Kidney (tissue), 13 donors: ENCODE measurements at regions not wholly inside any gene's neighbourhood (a gene's known extent, or its start where the extent isn't known, plus 50 kb on each side); places are given as distances from the start of the nearest gene placed in this dataset.

Experiments
- DNase-seq, 5 donors: peaks; one replicate each; pipeline ENCODE4 v3.0.0-alpha.2; 2013 to 2020
- FAIRE-seq: peaks from 2 replicates; lab custom pipeline; 2012; peaks lifted over from hg19 to GRCh38; lab: Jason Lieb, UNC
- H3K27ac ChIP-seq, 2 donors: one replicate each; pipeline ENCODE4 v1.7.0; 2013; ENCODE audit warnings: low read depth in 2 of 2, low read length in 2 of 2, inconsistent platforms in 1 of 2
- H3K27me3 ChIP-seq: one replicate; pipeline ENCODE4 v1.7.1; 2013; ENCODE audit warnings: low read length, inconsistent platforms; ENCODE audit not compliant: control insufficient read depth, insufficient read depth
- H3K36me3 ChIP-seq, 3 donors: one replicate each; pipeline versions ENCODE4 v1.7.0 to v1.7.1; 2013; ENCODE audit warnings: low read length in 3 of 3, control low read depth in 1 of 3, inconsistent platforms in 1 of 3; ENCODE audit not compliant: insufficient read depth in 3 of 3, control insufficient read depth in 2 of 3
- H3K4me1 ChIP-seq, 3 donors: one replicate each; pipeline versions ENCODE4 v1.7.0 to v1.7.1; 2013; ENCODE audit warnings: low read length in 3 of 3, inconsistent platforms in 1 of 3, low read depth in 1 of 3; ENCODE audit not compliant: control insufficient read depth in 2 of 3, insufficient read depth in 2 of 3
- H3K4me3 ChIP-seq, 3 donors: one replicate each; pipeline versions ENCODE4 v1.7.0 to v1.8.1; 2013; ENCODE audit warnings: low read length in 3 of 3, control low read depth in 1 of 3, inconsistent platforms in 1 of 3
- H3K9ac ChIP-seq, 3 donors: one replicate each; pipeline versions ENCODE4 v1.7.0 to v1.7.1; 2013; ENCODE audit warnings: low read length in 3 of 3, control low read depth in 1 of 3, inconsistent platforms in 1 of 3
- H3K9me3 ChIP-seq, 3 donors: one replicate each; pipeline versions ENCODE4 v1.7.0 to v1.7.1; 2013; ENCODE audit warnings: low read length in 3 of 3, control low read depth in 1 of 3, inconsistent platforms in 1 of 3; ENCODE audit not compliant: control insufficient read depth in 2 of 3, insufficient read depth in 1 of 3
- CTCF ChIP-seq: IDR thresholded peaks from 3 replicates; pipeline ENCODE4 v1.5.1; 2012; ENCODE audit warnings: mild to moderate bottlenecking, moderate library complexity, borderline replicate concordance; ENCODE audit not compliant: insufficient read depth; ENCODE audit errors: extremely low read depth
- intact Hi-C: fragments of 100-400 bp; cut with DNase I; formaldehyde crosslinking; loops from one replicate; pipeline ENCODE4 v1.11.1; 2022
- donor health status: control.
- donor health status: control.
- donor health status: control.
- donor health status: control.
- donor health status: control.
- donor health status: DM: yes; HTN: yes; CAD: no.
- donor health status: Normal renal cell carcinoma (clear cell type).

- intact Hi-C loops: no loop called here
- FAIRE-seq (no peak), DNase-seq (no peak)
- Histone ChIP-seq H3K4me1 (peaks cover 0 to 10% (median 3%) of the 10 kb centered on the region in 3 donors), H3K27ac (no peak overlapping the region), H3K9ac (no peak overlapping the region), H3K27me3 (no peaks in the 10 kb centered on the region), H3K9me3 (no peaks in the 10 kb centered on the region), H3K4me3 (no peak overlapping the region), H3K36me3 (no peaks in the 10 kb centered on the region)
- no peak for TF ChIP-seq CTCF
Measured at GRCh38 chr1:229056046-229056445, 214.9 kb upstream of the RAB4A start.

- Histone ChIP-seq H3K4me3 (no peak overlapping the region), H3K27ac (no peak overlapping the region), H3K9ac (no peak overlapping the region), H3K27me3 (no peaks in the 10 kb centered on the region), H3K36me3 (no peaks in the 10 kb centered on the region), H3K9me3 (no peaks in the 10 kb centered on the region), H3K4me1 (peaks cover 0 to 10% (median 3%) of the 10 kb centered on the region in 3 donors)
- intact Hi-C loops: no loop called here
- peak in 1 of 5 donors; percentile 32 for DNase-seq
- no peak for TF ChIP-seq CTCF
- FAIRE-seq: no peak
Measured at GRCh38 chr1:229058111-229058561, 212.8 kb upstream of the RAB4A start.

- H3K4me1 ChIP-seq: peaks cover 0 to 10% (median 3%) of the 10 kb centered on the region in 3 donors
- no peaks in the 10 kb centered on the region for H3K27me3 ChIP-seq
- no peak overlapping the region for H3K4me3 ChIP-seq
- H3K9me3 ChIP-seq: no peaks in the 10 kb centered on the region
- H3K36me3 ChIP-seq: no peaks in the 10 kb centered on the region
- peak in 3 of 5 donors; percentile 38 to 62 (median 44) for DNase-seq
- no peak overlapping the region for H3K27ac ChIP-seq
- H3K9ac ChIP-seq: no peak overlapping the region
- TF ChIP-seq CTCF: no peak
- intact Hi-C loops: no loop called here
- no peak for FAIRE-seq
Measured at GRCh38 chr1:229058729-229059128, 212.2 kb upstream of the RAB4A start.
